SIG-M5 treated with dmso at 0.1 percent for 504 hours (cell line): ENCODE measurements at regions not wholly inside any gene's neighbourhood (a gene's known extent, or its start where the extent isn't known, plus 50 kb on each side); places are given as distances from the start of the nearest gene placed in this dataset.

Source experiments
- DNase-seq: peaks from one replicate; lab custom pipeline; 2025; ENCODE audit not compliant: unreplicated experiment; lab: John Stamatoyannopoulos, UW

GRCh38 chr12:61846765-61847164 is 413.4 kb upstream of the USP15 start:
- DNase-seq, result no peak

DNA sequence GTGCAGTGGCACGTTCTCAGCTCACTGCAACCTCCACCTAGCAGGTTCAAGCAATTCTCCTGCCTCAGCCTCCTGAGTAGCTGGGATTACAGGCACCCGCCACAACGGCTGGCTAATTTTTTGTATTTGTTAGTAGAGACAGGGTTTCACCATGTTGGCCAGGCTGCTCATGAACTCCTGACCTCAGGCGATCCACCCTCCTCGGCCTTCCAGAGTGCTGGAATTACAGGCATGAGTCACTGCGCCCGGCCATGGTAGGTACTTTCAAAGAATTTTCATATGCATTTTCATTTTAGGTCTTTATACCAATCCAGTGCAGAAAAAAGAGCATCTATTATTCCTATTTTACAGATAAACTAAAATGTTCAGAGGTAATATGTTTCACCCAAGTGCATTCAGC is 411.3 kb upstream of the USP15 start:
- DNase-seq, result no peak

DNA sequence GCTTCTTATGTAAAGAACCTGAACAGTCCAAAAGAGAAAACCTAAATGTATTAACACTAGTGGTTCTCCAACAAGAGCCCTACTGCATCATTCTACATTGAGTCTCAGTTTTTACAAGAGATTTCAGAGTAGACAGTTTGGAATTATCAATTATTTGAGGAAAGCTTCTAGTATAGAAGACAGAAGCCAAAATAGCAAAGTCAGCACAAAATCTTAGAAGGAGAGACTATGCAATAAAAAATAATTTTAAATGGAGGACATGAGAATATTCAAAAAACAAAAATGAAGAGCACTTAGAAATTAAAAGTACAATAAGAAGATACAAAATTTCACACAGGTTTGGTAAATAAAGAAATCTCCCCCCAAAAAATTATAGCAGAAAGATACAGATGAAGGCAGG is 406.3 kb upstream of the USP15 start:
- no peak for DNase-seq

- DNase-seq, result no peak
These were observed 405.3 kb upstream of the USP15 start for GRCh38 chr12:61854902-61855301.

GRCh38 chr12:61857968-61858367 is 402.2 kb upstream of the USP15 start:
- DNase-seq, result no peak

DNA sequence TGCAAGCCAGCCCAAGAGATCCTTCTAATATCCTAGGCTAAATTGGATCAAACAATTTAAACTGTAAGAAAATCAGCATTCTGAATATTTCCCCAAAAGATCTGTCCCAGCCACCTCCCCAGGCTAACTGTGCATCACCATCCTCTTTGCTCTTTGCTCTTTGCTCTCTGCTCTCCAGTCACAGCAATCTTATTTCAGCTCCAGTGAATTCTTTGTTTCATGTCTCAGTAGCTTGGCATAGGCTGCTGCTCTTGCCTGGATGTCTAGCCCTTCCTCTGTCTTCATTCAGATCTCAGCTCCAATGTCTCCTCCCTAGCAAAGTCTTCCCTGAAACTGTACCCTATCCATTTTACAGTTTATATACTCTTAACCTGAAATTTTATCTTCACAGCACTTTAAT is 399.8 kb upstream of the USP15 start:
- no peak for DNase-seq

DNA sequence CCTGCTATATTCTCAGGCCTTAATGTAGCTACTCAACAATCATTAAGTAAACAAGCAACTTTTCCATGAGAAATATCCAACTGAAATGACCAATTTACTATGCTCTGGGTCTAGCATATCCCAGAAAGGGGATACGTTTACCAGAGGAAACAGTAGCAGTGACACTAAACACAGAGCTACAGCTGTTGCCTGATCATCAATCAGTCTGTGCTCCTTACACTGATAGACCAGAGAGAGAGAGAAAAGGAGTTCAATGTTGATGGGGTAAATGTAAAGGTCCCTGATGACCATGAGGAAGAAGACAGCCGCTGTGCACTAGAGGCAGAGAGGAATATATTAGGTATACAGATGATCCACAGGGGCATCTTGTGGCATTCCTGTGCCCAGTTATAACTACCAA is 397.2 kb upstream of the USP15 start:
- DNase-seq, result no peak

DNA sequence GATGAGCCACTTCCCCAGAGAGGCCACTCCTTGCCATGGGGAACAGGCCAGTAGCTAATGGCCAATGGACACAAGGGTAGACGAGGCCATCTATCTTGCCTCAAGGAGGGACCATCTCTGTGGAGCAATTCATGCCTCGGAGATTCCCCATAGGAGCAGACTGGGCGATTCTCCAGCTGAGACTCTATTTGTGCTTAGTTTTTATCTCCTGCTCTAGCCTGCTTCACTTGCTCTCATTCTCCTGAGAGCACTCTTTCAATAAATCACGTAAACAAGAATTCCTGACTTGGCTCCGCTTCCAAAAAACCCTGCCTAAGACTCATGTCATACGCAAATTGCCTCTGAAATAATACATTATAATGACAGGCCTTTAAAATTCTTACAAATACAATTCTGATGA is 396.4 kb upstream of the USP15 start:
- DNase-seq, result no peak

GRCh38 chr12:61869796-61870195 is 390.4 kb upstream of the USP15 start:
- no peak for DNase-seq

DNA sequence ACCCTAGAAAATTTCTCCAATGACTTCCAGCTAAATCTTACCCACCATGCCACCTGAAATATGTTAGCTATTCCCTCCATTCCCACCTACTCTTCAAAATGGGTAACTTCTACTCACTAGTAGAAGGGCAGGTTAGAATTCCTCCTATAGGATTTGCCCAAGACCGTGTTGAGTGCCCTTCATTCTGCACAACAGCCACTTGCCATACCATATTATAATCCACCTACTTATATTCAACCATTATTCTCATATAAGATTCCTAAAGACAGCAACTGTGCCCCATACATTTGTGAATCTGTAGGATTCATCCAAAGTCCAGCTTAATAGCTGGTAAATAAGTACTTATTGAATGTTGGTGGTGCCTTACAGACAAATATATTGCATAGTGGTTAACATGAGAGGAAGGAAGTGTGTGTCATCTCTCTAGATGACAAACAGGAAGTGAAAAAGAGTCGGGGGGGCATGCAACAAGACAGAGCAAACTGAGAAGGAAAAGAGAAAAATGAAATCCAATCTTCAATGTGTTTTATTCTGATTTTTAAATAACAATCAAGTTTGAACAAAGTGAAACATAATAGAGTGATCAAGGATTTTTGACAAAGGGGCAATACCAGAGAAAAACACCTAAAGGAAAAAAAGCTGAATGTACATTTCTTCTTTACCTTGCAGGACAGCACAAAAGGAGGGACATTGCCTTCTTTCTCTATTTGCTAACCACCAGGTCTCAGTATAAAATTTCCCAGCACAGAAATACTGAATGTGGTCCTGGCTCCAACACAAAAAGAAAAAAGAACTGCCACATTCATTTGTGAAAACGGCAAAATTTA is 389.3 kb upstream of the USP15 start:
- peak; percentile 21 for DNase-seq

GRCh38 chr12:61871485-61871810 is 388.8 kb upstream of the USP15 start:
- DNase-seq, result no peak

GRCh38 chr12:61879229-61879628 is 381.0 kb upstream of the USP15 start:
- DNase-seq, result no peak

GRCh38 chr12:61880186-61880585 is 380.0 kb upstream of the USP15 start:
- no peak for DNase-seq

DNA sequence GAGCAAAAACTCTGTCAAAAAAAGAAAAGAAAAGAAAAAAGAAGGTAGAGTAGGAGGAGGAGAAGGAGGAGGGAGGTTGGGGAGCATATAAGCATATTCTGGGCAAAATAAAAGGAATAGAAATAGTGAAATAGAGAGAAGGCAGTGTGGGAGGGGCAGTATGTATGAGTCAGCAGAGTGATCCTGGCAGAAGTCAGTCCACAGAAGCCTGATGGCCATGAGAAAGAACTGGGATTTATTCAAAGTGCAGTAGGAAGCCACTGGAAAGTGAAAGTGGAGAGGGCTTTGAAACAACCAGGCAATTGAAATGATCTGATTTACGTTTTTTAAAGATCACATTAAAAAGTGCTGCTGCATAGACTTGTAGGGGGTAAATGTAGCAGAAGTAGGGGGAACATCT is 368.6 kb upstream of the USP15 start:
- no peak for DNase-seq

- no peak for DNase-seq
These were observed 366.0 kb upstream of the USP15 start for GRCh38 chr12:61894168-61894567.

GRCh38 chr12:61896436-61896835 is 363.8 kb upstream of the USP15 start:
- DNase-seq, result no peak

DNA sequence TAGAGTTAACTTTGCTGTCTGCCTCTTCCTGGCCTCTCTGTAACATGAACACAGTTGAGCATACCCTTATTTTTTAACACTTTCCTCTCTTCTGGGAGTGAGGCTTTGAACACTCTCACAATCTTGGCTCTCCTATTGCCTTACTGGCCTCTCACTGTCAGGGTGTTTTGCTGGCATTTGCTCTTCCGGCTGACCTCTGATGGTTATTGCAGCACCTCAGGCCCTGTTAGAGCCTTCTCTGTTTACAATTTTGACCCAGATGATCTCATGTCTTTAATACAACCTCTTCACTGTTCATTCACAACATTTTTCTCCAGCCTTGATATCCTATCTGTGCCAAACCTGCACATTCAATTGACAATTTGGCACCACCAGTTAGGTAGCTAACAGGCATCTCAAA is 357.8 kb upstream of the USP15 start:
- no peak for DNase-seq

DNA sequence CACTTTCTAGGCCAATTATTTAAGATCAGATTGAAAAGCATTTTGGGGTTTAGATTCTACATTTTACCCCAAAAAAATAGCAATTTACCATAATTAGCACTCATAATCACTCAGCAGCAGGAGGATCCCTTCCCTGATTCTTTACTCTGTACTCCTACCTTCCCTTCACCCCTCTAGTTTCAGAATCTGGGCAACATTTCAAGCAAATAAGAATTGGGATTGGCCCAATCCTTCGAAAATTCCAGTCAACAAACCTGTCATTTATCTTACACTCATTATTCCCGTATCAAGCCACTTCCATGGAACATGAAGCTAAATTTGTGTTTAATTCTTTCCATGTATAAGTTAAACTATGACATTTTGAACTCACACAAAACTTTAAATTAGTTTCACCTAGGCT is 349.1 kb upstream of the USP15 start:
- DNase-seq, result no peak

- DNase-seq, result no peak
These were observed 344.8 kb upstream of the USP15 start for GRCh38 chr12:61915420-61915819.

- no peak for DNase-seq
These were observed 343.4 kb upstream of the USP15 start for GRCh38 chr12:61916831-61917230.

- no peak for DNase-seq
These were observed 340.5 kb upstream of the USP15 start for GRCh38 chr12:61919686-61920085.

DNA sequence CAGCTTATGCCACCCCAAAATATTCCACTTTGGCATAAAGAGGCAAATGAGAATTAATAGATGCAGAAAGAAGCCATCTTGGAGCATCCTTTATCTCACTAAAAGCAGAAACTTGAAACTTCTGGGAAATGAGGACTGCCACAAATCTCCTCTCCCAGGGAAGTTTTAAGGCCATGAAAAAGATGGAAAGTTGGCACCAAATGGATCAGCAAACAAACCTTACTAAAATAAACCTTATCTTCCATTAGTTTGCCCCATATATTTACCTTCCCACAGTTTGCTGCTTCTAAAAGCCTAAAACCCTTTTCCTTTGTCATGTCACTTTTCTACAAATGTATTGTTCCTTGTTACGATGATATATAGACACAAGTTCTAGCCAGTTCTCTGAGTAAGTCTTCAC is 340.0 kb upstream of the USP15 start:
- DNase-seq, result no peak

GRCh38 chr12:61923152-61923551 is 337.1 kb upstream of the USP15 start:
- no peak for DNase-seq
